ENCODE measurements at regions not wholly inside any gene's neighbourhood (a gene's known extent, or its start where the extent isn't known, plus 50 kb on each side); places are given as distances from the start of the nearest gene placed in this dataset.

GRCh38 chr2:42930025-42930581 lies 137.7 kb upstream of the HAAO start:
- Histone ChIP-seq H3K4me3 (ENCODE audit: low read depth, low read length) (no peak overlapping the region), H3K27me3 (ENCODE audit: insufficient read depth, low read depth, severe bottlenecking) (no peaks in the 10 kb centered on the region), H3K27ac (peak overlapping the region; percentile 82), H3K9me3 (ENCODE audit: severe bottlenecking) (no peaks in the 10 kb centered on the region), H3K36me3 (no peaks in the 10 kb centered on the region)
- DNase-seq = peak; percentile 68
- TF ChIP-seq CTCF (IDR thresholded peaks at IDR 0.05; ENCODE audit: low read depth, low read length) = no peak

- TF ChIP-seq CTCF (IDR thresholded peaks at IDR 0.05; ENCODE audit: low read depth, low read length) = peak; percentile 18; the same call in 1 of the 2 replicates
- H3K9me3 ChIP-seq (ENCODE audit: severe bottlenecking) = no peaks in the 10 kb centered on the region
- no peaks in the 10 kb centered on the region for H3K27me3 ChIP-seq (ENCODE audit: insufficient read depth, low read depth, severe bottlenecking)
- no peaks in the 10 kb centered on the region for H3K36me3 ChIP-seq
- no peak overlapping the region for H3K4me3 ChIP-seq (ENCODE audit: low read depth, low read length)
- H3K27ac ChIP-seq = peak overlapping the region; percentile 82
- no peak for DNase-seq
Observed at GRCh38 chr2:42929546-42930024, 137.2 kb upstream of the HAAO start.

- peak; percentile 95 for DNase-seq
- Histone ChIP-seq H3K4me3 (ENCODE audit: low read depth, low read length) (no peak overlapping the region), H3K27ac (peak overlapping the region; percentile 82), H3K36me3 (no peaks in the 10 kb centered on the region), H3K27me3 (ENCODE audit: insufficient read depth, low read depth, severe bottlenecking) (no peaks in the 10 kb centered on the region), H3K9me3 (ENCODE audit: severe bottlenecking) (no peaks in the 10 kb centered on the region)
- peak; percentile 90 for TF ChIP-seq CTCF (IDR thresholded peaks at IDR 0.05; ENCODE audit: low read depth, low read length)
Observed at GRCh38 chr2:42928692-42929545, 136.5 kb upstream of the HAAO start.

DNA sequence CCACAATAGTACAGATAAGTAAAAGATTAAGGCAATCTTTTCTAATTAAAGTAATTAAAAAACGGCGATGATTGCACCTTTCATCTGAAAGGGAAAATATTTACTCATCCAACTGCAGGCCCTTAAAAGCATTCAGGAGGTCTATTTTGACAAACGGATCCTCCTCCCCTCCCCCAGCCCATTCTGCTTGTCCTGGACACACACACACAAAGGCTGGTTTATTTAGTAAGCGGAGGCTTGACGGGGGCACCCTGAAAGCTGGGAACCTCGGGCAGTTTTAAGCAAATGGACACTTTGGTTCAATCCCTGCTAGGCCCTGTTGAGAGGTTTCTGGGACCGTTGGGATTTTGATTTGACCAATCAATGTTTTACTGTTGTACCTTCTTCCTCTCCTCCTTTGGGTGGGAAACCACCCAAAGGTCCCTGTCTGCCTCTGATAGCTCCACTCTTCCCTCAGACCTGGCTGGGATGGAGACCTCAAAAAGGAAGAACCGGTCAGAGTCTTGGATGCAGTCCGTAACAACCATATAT lies 135.8 kb upstream of the HAAO start:
- TF ChIP-seq CTCF (IDR thresholded peaks at IDR 0.05; ENCODE audit: low read depth, low read length) = no peak

DNA sequence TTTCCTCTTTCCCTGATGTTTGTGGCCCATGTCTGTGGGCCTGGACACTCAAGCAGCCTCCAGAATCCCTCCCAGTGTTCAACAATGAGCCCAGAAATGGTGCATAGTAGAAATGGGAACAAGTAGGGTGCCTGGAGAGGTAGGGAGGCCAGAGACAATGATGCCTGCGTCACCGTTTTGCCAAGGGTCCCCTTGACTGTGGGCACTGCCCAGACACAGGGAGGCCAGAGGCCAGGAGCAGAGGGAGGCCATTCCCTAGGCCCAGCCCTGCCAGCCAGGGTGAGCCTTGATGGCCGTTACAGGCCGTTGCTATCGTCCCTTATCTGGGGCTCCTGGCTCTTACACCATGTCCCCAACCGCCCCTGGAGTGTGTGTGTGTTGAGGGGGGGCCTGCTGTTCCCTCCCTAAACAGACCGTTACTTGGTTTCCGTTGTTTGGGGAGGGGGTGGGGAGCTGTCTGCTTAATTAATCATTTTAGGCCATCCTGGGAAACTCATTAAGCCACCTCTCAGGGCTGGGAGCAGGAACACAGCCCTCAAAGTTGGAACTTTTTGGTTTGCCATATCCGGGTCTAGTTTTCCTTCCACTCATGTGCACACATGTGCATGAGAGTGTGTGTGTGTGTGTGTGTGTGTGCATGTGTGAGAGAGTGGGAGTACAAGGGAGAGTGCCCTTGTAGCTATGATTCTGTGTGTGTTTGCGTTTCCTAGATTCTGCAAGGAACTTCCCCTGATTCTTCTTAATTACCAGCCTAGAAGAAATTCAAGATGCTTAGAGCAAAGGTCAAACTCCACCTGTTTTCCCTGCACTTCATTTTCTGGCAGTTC lies 135.2 kb upstream of the HAAO start:
- H3K27ac ChIP-seq = peak overlapping the region; percentile 82
- H3K9me3 ChIP-seq (ENCODE audit: severe bottlenecking) = no peaks in the 10 kb centered on the region
- no peaks in the 10 kb centered on the region for H3K27me3 ChIP-seq (ENCODE audit: insufficient read depth, low read depth, severe bottlenecking)
- no peak for TF ChIP-seq CTCF (IDR thresholded peaks at IDR 0.05; ENCODE audit: low read depth, low read length)
- no peak for DNase-seq
- no peak overlapping the region for H3K4me3 ChIP-seq (ENCODE audit: low read depth, low read length)
- H3K36me3 ChIP-seq = no peaks in the 10 kb centered on the region

More for the DNA sequence above, 135.8 kb upstream of the HAAO start:
- Histone ChIP-seq H3K36me3 (no peaks in the 10 kb centered on the region), H3K27ac (peak overlapping the region; percentile 82), H3K4me3 (ENCODE audit: low read depth, low read length) (no peak overlapping the region), H3K9me3 (ENCODE audit: severe bottlenecking) (no peaks in the 10 kb centered on the region), H3K27me3 (ENCODE audit: insufficient read depth, low read depth, severe bottlenecking) (no peaks in the 10 kb centered on the region)
- DNase-seq = no peak

All from WERI-Rb-1 (cell line).